ENCODE measurements at regions not wholly inside any gene's neighbourhood (a gene's known extent, or its start where the extent isn't known, plus 50 kb on each side); places are given as distances from the start of the nearest gene placed in this dataset.
"Not testable (repeated sequence)": the region's sequence is repeated elsewhere in the genome, so short reads cannot be mapped to it uniquely, and the experiment has no call there.

DNA sequence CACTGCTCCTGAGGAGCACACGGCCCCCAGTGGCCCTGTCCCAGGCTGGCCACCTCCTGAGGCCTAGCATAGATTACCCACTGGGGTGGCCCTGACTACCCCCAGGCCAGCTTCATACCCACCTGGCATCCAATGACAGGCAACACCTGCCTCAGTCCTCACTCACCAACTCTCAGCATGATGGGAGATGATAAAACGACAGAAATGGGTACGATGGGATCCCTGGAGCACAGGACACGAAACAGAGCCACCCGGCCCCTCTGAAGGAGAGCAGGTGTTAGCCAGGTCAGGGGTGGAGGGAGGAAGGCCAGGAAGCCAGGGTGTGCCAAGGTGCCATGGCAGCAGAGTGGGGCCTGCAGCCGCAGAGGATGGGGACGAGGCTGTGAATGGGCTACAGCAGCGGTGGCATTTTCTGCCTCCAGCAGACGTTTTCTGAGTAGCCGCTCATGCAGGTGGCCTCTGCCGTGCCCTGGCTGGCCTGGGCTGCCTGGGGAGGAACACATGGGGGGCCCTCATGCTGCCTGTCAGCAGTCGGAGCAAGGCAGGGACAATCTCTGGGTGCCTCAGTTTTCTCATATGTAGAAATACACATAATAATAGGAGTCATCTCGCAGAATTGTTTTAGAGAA lies 50.2 kb upstream of the FGF3 start:
- DNase-seq: no peak

DNA sequence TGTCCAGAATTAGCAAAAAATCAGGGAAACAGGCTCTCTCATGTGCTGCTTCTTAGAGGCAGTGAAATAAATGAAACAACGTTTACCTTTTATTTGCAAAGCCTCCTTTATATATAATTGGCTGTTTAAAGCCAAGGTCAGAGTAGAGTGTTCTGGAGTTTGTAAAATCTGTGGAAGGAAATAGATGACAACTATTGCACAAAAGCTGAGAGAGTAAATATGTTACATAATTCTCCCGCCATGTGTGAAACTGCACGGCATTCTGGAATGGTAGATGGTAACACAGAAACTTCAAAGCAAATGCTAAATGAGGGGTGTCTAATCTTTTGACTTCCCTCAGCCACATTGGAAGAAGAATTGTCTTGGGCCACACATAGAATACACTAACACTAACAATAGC lies 51.5 kb upstream of the FGF3 start:
- no peak for DNase-seq

DNA sequence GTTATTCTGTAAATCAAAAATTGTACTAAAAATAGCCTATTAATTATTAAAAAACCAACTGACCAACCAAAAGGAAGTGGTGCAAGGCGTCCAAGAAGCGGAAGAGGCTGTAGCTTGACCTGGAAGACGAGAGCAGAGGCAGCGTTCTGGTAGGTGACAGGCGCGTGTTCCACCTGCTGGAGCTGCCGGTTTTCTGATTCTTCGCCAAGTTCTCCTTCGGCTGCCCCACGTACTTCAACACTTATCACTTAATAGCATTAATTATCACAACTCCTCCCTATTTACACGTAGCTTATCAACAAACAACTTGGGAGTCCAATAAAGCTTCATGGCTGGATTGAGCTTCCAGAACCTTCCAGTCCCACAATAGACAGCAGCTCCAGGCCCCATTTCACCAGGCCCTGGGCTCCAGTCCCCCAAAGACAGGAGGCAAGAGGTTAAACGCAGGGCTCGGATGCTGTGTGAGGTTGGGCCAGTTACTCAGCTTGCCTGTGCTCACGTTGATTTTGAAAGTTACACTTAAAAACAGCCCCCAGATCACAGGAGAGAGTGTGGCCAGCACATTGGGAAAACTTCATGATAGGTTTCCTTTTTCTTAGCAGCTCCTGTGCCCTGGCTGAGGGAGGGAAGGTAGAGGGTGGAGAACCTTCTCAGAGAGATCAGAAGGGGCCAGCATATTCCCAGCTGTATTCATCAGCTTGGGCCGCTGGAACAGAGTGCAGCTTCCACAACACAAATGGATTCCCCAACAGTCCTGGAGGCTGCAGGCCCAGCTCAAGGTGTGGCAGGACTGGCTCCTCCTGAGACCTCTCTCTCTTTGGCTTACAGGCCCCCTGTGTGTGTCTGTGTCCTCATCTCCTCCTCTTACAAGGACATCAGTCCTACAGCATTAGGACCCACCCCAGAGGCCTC lies 54.2 kb upstream of the FGF3 start:
- DNase-seq: no peak

DNA sequence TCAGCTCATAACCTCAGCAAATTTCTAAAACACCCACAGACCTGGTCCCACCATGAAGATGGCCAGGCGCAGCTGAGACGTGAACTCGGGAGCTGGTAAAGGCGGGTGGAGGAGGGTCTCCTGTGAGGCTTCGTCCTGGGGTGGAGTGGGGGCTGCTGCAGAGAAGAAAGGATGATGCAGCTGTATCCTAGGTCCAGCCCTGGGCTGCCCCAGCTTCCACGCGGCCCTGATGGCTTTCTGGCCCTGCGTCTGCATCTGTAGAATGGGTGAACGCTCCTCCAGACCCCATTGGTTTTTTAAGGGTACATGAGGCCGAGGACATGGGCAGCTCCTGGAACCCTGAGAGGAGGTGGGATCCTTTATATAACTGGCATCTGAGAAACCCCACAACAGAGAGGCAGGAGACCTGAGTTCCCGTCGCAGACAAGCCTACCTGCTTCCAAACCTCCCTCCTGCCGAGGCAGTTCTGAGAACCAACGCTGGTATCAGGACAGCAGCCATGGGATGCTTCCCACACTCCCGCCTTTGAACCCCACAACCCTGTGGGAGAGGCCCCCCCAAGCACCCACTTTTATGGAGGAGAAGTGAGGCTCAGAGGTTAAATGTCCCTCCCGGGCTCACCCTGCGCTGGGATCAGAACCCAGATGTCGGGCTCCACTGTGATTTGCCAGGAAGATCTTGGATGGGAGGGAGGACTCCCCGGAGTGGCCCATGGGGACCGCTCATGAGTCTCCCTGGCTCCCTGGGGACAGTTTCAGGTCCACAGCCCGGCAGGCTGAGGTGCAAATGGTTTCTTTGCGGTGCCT lies 55.2 kb upstream of the FGF3 start:
- DNase-seq: no peak

DNA sequence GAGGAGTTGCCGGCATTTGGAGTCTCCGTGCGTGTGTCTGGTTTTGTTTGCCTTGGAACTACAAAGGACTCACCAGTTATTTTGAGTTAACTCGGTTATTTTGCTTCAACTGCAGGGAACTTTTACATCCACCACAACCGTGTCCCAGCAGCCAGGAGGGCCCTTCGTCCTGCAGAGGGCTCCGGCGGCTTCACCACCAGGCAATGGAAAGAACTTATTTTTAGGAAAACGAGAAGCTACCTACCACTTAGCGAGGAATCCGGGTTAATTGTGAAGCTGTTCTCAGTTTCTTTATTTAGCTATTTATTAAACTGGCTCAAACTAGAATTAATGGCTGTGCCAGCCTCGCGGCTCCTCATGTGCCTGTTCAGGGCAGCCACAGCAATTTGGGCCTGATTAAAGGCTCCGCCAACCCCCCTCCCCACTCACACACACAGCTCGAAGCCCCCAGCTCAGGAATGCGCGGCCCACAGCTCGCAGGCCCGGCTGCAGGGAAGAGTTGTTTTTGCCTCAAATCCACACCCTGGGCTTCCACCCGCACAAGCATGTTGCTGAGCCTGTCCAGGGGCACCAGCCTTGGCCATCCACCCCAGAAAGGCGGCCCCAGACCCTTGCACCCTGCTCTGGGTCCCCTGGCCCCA lies 55.9 kb upstream of the FGF3 start:
- no peak for DNase-seq

DNA sequence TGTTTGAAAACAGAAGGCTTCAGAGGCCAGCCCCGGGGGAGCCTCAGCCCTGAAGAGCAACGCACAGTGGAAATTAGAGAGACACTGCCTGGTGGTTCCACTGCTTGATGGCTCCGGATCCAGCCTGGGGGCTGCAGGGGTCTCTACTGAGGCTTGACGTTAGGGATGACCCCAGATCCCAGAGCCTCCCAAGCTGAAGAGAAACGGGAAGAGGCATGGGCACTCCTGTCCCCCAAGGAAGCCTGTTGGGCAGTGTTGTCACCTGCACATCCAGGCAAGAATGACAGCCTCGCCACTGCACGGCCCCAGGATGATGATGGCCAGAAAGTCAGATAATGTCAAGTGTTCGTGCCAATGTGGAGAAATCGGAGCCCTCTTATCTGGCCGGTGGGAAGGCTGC lies 56.8 kb upstream of the FGF3 start:
- DNase-seq: no peak

DNA sequence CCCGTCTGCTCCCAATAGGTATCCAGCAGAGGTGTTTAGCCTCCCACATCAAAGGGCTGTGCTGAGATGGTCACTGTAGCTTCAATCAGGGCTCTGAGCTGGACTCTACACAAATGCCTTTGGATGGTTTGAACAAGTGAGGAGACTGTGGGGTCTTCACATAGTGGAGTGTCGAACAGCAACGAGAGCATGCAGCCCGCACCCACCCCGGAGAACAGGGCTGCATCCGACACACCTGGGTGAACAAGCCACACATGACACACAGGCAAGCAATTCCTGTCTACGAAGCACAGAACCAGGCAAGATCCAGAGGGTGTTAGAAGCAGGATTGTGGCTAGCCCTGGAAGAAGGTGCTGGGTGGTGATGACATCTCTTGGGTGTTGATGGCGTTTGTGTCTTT lies 58.0 kb upstream of the FGF3 start:
- no peak for DNase-seq

DNA sequence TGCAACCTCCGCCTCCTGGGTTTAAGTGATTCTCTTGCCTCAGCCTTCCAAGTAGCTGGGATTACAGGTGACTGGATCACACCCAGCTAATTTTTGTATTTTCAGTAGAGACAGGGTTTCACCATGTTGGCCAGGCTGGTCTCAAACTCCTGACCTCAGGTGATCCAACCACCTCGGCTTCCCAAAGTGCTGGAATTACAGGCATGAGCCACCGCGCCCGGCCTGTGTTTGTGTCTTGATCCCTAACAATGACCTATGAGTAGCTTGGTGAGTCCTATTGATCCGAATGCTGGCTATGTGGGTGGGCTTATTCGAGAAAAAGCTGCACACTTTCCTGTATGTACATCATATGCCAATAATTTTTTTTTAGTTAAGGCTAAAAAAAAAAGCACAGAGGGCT lies 58.5 kb upstream of the FGF3 start:
- DNase-seq: not testable (repeated sequence)

DNA sequence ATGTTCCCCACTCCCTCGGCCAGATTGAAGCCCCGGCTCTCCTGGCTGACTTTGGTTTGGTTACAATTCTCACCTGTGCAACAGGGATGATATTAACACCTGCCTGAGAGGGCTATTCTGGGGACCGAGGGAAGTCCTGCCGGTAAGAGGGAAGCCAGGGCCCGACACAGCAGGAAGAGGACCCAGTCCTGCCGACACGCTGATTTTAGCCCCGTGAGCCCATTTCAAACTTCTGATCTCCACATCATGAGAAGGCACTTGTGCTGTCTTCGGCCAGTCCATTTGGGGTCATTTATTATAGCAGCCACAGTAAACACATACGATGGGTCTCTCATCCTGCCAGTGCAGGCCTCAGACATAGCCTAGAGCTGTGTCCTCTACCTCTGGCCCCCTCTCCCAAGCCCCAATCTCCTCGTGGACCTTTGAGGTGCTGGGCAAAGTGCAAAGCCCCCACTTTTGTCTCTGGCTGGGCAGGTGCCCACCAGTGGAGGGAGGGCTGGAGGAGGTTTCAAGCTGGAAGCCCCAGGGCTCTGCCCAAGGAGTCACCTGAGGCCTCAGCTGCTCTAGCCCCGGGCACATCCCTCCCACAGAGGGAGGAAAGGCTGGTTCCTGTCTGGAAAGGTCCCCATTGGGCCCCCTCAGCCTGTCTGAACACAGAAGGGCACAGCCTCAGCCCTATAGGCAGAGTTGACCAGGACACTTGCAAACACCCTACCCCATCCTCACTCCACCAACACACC lies 59.1 kb upstream of the FGF3 start:
- DNase-seq: no peak

DNA sequence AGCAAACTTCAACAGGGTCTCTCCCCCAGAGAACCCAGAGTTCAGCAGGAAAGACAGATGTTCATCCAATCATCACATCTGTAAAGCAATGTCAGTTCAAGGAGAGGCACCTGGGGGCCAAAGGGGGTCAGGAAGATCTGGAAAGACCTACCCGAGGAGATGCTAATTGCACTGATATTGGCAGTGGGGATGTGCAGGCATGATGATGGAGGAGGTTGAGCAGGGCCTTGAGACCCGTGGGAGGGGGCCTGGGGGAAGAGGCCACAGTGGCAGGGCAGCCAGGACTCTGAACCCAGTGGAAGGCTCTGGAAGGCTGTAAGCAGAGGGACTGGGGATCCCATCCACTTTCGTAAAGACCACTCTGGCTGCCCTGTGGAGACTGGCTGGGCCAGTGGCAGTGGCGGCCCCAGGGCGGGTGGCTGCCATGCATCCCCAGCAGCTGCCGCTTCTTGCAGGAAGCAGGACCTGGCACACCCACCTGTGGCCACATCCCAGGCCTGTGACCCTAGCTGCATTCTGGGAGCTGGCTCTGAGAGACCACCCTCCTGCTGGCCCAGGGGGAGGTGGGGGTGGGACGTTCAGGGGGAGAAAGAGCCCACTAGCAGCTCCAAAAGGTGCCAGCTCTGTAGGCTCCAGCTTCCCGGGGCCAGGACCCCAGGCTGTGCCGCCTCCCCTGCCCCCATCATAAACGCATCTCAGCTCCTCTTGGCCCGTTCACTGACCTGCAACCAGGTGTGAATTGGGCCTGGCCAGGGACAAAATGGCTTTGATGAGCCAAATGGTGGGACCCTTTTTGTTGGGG lies 59.9 kb upstream of the FGF3 start:
- DNase-seq: no peak

DNA sequence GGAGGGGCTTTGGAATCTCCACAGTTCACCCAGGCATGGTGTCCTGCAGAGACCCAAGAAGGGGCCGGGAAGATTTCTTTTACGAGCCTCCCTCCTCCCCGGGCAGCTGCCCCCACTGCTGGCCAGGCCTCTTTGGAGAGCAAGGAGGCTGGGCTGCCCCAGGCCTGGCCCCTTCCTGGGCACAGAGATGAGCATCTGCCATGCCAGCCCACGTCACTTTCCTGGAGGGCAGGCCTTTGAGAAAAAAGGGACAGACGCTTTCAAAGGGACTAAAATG lies 60.5 kb upstream of the FGF3 start:
- no peak for DNase-seq

DNA sequence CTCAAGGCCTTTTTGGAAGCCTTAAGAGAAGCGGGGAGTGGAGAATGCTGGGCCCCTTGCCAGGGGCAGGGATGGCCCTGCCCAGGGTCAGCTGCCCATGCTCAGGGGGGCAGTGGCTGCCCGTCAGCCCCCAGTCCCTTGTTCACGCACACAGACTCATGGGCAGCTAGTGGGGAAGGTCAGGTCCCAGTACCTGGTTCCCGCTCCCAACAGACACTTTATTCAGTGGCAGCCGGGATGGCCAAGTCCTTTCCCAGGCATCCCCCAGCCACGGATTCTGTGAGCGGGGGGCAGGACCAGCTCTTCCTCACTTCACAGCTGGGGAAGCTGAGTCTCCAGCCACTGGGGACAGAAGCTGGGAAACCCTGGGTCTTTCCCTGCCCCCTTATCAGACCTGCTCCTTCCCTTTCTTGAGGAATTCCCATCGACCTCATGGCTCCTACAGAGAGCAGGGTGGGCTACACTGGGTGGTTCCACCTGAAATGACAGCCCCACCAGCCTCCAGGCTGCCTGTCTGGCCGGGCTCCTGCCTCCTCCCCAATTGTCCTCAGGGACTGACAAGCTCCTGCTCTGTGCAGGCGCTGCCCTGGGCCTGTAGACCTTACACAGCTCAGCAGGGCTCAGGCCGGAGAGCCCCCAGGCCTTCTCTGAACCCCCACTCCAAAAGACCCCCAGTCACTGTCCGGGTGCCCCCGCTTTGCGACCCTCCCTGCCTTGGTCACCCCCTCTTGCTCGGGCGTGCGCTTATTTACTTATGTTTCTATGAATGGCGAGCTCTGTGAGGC lies 61.0 kb upstream of the FGF3 start:
- no peak for DNase-seq

DNA sequence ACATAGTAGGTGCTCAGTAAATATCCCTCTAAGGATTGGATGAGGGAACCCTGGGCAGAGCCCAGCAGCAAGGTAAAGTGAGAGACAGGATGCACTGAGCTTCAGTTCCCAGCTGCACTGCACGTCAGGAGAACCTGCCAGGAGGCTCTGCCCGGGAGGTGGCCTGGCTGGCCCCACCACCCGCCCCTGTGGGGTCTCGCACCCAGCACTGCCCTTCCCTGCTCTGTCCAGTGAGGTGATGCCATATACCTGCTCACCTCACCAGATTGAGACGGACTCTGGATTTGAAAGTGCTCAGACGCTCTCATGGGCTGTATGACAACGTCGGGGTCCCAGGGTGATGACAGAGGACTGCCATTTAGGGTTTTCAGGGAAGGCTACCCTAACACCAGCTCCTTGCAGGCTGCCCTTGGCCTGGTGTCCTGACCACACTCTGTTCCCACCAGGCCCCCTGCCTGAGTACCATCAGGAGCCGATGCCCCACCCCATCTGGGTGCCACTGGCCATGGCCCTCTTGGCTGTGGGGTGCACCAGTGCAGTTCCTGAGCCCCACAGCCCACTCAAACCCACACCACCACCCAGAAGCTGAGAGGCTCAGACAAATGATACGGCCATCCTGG lies 61.7 kb upstream of the FGF3 start:
- no peak for DNase-seq

DNA sequence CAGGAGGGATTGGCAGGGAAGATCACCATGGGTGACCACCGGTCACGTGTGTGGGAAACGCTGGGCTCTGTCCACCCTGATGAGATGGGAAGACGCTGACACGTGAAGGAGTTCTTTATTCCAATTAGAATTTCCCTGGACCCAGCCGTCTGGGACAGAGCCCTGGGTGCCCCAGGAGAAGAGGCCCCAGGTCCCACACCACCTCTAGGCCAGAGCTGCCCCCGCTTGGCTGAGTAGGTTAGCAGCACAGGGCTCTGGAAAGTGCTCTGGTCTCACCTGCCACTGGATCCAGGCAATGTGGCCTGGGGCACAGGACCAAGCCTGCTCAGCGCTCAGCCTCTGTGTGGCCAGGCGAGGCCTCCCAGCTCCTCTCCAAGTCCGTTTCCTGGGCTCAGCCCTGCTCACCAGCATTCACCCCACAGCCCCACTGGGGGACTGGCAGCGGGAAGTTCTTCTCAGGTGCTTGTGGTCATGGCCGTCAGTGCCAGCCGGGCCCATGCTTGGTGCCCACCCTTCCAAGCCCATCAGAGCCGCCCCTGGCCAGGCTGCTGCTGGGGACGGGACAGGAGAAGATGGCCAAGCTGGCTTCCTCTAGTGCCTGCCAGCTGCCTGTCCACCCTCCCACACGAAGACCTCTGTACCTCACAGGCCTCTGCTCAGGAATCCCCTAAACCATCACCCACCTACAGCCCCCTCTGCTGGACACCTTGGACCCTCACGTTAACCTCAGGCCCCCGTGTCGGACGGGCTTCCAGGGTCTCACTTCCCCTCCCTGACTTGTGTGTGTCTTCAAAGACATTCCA lies 62.5 kb upstream of the FGF3 start:
- DNase-seq: no peak

DNA sequence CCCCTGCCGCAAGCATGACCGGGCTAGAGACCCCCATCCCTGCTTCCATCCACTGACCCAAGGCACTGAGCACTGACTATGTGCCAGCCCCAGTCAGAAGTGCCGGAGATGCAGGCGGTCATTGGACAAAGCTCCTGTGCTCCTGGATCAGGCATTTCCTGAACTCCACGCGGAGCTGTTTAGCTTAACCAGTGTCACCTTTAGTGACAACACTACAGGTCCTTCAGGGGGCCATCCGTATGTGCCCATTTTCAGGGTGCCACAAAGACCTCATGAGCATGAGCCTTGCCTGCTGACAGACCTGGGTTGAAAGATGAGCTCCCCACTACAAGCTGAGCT lies 63.0 kb upstream of the FGF3 start:
- no peak for DNase-seq

DNA sequence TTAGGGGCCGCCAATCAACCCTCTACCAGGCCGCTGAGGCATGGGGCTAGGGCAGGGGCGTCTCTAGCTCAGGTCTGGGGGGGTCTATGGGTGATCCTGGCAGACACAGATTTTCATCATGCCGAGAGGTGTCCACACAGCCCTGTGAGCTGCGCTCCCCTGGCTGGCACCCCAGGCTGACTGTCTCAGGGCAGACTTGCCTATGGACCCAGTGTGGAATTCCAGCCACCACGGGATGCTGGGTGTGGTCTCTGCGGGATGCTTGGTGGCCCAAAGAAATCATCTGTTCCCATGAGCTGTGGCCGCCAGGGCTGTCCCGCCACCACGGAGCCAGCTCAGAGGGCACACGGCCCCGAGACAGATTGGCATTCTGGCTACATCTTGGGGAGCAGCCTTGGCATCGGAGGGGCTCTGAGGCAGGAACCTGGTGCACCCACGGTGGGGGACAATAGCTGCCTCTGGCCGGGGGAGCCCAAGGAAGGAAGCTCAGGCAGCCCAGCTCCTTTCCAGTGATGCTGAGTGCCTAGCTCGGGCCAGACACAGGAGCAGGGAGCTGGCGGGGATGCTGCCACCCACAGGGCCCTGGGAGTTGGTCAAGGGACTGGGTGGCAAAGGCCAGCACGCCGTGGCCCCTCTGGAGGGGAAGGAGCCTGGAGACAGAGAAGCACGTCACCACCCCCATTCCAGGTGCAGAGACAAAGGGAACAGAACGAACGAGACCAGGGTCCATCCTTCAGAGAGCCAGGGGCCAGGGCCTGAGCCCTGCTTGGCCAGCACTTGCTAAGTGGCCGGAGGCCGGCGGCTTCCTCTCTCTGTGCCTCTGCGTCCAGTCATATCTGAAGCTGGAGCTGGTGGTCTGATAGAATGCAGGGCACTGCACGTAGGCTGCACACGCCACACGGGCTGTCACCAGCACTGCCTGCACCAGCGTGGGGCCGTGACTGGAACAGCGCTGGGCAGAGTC lies 64.4 kb upstream of the FGF3 start:
- no peak for DNase-seq

DNA sequence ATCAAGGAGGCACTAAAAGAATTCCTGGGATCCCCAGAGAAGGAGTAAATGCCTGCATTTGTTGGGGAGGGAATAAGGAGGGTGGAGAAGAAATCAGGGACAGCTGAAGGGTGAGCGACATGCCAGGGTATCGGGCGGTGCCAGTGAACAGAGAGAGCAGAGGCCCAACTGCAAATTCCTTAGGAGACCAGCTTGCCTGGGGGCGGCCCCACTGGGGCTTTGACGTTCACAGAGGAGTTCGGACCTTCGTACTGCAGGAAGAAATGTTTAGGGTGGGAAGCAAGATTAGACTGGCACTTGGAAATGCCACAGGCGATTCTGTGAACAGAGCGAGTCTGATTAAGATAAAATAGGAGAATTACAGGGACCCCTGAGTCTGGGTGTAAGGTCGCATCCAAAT lies 65.1 kb upstream of the FGF3 start:
- DNase-seq: no peak

DNA sequence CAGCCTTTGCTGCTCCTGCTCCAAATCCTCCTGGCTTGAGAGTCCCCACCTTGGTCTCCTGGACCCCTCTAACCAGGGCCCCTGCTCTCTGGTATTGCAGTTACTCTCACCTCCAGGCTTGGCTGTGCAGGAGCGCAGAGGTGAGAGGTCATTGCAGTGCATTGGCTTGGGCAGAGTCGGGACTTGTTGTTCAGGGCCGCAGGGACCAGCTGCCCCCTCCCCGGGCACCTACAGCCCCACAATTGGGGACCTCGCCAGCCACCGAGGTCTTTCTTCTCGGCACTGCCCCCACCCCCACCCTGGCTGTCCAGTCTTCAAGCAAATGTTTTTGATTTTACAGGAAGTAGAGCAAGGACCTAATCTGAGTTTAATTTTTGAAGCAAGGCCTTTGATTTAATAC lies 65.5 kb upstream of the FGF3 start:
- no peak for DNase-seq

DNA sequence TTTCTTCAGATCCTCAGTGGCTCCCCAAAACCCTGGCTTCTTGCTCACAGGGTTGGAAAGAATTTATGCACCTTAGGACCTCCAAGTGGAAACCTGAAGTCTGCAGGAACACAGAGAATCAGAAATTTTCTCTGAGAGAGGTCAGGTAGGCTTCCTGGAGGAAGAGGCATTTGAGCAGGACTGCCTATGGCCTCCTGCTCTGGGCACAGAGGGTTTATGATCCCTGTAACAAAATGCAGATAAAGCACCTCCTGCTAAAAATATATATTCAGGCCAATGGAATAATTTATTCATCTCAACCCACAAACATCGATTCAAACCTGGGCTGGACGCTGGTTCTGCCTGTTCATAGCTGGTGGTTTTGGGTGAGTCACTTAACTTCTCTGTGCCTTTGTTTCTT lies 68.1 kb upstream of the FGF3 start:
- DNase-seq: no peak

Data from activated CD4-positive, alpha-beta T cell treated with anti-CD3 and anti-CD28 coated beads for 4 hours (primary cell).